DOHH2 (cell line): ENCODE measurements at regions not wholly inside any gene's neighbourhood (a gene's known extent, or its start where the extent isn't known, plus 50 kb on each side); places are given as distances from the start of the nearest gene placed in this dataset.

Experiments
- EZH2phosphoT487 ChIP-seq: fragments of 200-600 bp; sonication (generic); IDR thresholded peaks from 2 replicates; pipeline ENCODE4 v1.6.1; 2017; ENCODE audit warnings: borderline replicate concordance, mild to moderate bottlenecking, antibody characterized with exemption, low read length, moderate library complexity, mixed read lengths
- TF ChIP-seq, protein P1 (sequence below): fragments of 200-600 bp; sonication (generic); IDR thresholded peaks from one replicate; pipeline ENCODE4 v1.5.1; 2014; ENCODE audit warnings: antibody characterized with exemption, mild to moderate bottlenecking, low read depth, low read length; ENCODE audit not compliant: poor library complexity, severe bottlenecking

DNA sequence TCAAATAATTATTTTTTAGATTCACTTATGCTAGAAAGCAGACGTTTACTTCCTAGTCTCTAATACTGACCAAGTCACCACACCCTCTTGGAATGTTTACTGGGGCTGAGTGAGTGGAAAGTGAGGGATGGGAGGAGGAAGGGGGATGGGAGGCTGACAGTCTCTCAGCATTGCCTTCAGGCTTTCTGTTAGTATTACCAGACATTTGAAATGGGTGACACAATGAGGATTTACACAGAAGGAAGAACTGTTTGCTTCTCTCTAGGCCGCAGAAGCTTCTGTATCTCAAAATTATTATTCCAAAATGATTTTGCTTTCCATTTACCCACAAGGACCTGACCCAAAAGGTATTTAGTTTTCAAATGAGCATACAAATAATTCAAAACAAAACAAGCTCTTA, 232.8 kb upstream of the ZNF608 start:
- TF ChIP-seq, protein P1, sequence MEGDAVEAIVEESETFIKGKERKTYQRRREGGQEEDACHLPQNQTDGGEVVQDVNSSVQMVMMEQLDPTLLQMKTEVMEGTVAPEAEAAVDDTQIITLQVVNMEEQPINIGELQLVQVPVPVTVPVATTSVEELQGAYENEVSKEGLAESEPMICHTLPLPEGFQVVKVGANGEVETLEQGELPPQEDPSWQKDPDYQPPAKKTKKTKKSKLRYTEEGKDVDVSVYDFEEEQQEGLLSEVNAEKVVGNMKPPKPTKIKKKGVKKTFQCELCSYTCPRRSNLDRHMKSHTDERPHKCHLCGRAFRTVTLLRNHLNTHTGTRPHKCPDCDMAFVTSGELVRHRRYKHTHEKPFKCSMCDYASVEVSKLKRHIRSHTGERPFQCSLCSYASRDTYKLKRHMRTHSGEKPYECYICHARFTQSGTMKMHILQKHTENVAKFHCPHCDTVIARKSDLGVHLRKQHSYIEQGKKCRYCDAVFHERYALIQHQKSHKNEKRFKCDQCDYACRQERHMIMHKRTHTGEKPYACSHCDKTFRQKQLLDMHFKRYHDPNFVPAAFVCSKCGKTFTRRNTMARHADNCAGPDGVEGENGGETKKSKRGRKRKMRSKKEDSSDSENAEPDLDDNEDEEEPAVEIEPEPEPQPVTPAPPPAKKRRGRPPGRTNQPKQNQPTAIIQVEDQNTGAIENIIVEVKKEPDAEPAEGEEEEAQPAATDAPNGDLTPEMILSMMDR, result no peak
- TF ChIP-seq EZH2phosphoT487, result no peak
